ENCODE measurements at regions not wholly inside any gene's neighbourhood (a gene's known extent, or its start where the extent isn't known, plus 50 kb on each side); places are given as distances from the start of the nearest gene placed in this dataset.

DNA sequence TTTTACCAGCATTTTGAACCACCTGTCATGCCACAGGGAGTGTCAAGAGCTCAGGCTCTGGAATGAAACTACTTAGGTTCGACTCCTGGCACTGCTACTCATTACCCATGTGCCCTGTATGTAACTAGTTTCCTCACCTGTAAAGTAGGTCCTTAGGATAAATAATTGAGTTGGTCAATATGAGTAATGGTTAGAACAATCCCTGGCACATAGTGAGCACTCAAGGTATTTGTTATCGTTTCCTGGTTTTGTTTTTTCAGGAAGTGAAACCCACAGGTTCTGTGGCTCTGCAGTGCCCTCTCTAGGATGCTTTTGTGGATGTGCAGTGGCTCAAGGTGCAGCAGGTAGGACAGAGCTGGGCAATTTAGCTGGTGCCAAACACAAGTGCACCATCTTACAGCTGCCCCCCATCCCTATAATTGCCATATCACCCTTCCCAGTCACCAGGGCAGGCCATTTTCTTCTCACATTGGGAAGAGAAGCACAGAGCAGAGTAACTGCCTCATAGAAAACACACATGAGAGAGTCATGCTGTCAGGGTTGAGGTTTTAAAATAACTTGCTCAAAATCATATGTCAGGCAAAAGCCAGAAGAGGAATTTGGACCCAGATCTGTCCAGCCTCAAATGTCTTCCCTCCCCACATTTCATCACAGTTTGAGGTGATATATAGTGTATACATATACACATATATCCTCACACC lies 297.5 kb downstream of the RPAP3 start:
- no peak for DNase-seq

DNA sequence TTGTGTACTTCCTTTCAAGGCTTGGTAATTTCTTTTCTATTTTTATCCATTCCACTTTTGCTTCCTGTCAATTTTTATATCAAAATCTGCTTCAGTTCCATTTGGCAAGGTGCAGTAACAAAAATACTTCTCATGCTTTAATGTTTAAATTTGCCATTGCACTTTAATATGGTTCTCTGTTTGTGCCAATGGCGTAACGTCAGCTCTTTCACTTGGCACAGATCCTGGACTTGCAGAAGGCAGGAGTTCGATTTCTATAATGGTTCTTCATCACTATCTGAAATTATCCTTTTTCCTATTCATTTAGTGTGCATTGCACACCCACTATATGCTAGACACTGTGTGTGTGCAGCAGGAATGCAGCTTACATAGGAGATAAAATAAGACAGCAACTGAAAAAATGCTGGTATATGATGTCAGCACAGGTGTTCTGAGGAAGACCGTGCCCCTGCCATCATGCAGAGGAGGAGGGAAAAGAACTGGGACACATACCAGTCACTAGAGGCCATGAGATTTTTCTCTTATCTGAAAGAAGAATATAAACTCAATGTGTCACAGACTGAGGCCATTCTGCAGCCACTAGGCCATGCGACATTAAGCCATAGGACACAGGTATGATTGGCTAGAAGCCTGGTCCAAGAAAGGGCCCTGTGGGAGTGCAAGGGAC lies 298.2 kb downstream of the RPAP3 start:
- DNase-seq = no peak

DNA sequence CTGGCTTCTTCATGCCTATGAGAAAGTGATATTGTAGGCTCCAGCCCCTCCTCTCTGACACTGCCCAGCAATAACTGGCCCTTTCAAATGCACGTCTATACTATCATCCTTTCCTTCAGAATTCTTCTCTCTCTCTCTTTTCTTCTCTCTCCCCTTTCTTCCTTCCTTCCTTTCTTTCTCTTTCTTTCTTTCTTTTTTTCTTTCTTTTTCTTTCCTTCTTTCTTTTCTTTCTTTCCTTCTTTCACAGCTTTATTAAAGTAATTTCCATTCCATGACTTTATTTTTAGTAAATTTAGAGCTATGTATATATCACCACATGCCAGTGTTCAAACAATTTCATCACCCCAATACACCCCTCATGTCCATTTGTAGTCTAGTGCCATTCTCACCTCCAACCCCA lies 302.1 kb downstream of the RPAP3 start:
- no peak for DNase-seq

DNA sequence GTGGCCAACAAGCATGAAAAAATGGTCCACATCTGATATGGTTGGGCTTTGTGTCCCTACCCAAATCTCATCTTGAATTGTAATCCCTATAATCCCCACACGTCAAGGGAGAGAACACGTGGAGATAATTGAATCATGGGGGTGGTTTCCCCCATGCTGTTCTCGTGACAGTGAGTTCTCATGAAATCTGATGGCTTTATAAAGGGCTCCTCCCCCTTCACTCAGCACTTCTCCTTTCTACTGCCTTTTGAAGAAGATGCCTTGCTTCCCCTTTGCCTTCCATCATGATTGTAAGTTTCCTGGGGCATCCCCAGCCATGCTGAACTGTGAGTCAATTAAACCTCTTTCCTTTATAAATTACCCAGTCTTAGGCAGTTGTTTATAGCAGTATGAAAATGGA lies 304.6 kb downstream of the RPAP3 start:
- DNase-seq = peak; percentile 51

DNA sequence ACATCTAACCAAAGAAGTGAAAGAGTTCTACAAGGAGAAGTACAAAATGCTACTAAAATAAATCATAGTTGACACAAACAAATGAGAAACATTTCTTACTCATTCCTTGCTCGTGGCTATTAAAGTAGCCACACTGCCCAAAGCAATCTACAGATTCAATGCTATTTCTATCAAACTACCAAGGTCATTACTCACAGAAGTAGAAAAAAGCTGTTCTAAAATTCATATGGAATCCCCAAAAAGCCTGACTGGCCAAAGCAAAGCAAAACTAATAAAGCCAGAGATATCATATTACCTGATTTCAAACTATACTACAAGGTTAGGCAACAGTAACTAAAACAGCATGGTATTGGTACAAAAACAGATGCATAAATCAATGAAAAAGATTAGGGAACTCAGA lies 305.6 kb downstream of the RPAP3 start:
- no peak for DNase-seq

DNA sequence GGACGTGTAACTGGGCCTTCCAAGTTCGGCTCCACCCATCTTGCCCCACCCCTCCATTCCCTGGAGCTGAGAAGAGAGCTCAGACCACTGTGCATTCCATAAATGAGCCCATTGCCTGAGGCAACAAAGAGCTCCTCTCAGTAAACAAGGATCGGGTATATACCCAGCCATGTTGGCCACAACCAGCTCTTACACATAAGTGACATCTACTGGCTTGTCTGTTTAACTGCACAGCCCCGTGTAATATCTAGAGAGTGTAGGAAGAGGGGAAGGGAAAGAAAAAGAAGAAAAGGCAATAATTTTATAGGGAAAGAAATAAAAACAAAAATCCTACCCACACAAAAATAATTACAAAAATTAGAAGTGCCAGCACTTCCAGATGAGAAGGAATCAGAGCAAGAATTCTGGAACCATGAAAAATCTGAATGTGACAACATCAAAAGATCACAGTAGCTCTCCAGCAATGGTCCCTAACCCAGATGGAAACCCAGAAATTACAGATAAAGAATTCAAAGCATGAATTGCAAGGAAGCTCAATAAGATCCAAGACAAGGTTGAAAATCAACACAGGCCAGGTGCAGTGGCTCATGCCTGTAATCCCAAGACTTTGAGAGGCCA lies 308.1 kb downstream of the RPAP3 start:
- DNase-seq = peak; percentile 53

DNA sequence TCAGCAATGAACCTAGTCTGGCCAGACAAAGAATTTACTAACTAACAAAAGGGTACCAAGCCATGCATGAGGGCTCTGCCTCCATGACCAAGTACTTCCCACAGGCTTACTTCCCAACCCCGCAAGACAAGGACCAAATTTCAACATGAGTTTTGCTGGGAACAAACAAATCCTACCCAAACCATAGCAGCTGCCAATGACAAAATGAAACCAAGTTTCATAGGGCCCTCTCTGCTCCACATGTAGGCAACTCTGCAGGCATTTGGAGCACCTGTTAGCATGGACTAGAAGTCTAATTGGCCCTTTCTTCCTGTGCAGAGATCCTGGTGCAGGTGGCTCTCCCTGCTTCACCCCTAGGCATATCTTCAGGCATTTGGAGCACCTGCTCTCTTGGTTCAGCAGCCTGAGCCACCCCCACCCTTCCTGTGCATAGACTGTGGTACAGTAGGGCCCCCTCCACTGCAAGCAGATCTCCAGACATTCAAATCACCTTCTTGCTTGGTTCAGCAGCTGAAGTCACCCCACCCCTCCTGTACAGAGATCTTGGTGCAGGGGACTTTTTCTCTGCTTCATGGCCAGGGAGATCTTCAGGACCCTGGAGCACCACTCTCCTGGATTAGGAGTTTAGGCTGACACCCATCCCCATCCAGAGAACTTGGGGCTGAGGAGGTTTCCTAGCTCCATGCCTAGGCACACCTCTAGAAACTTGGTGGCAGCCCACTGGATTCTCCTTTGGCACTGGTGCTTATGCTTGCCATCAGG lies 308.7 kb downstream of the RPAP3 start:
- DNase-seq = no peak

DNA sequence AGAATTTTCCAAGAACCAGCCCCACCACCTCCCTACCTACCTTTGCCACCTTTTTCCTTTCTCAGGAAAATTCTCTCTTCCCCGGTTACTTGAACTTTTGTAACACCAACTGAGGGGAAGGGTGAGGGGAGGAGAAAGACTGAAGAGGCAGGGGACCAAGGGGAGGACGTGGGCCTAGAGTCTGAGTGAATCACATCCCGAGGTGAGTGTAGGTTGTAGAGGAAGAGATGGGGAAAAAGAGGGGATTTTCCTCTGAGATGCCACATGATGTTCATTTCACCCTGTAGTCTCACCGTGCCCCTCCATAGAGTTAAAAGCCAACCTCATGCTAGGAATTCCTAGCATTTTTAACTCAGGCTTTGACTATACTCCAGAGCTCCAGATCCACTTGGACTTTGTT lies 311.8 kb downstream of the RPAP3 start:
- peak; percentile 57 for DNase-seq

DNA sequence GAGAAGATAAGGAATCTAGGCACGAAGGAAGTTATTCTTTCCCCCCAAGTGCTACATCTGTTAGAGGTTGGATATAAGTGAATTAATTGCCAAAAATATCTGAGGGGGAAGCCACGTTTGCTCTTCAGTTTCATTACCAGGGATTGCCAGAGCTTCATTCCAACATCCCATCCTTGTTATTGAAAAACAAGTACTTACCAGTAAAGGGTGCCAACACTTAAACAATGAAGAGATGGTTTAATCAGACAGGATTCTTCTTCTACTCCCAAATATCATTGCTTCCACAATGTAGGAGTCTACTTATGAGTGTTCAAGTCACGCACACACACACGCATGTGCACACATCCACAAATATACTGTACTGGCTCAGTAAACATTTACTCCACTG lies 312.4 kb downstream of the RPAP3 start:
- DNase-seq = no peak

DNA sequence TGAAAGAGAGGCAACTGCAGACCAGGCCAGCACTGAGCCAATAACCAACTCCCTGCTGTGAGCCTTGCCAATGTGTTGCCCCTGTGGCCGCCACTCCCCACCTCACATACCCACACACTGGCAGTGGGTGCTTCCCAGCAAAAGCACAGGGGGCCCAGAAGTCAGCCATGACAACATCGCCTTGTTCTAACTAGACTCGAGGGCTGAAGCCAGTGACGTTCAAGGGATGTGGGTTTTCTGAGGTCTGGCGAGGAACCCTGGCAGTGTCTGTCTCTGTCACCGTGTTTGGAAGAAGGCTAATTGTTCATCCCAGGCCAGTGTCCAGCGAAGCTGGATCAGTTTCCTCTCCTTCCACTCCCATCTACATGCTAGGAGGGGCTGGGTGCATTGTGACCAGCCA lies 311.8 kb upstream of the AMIGO2 start:
- peak; percentile 83 for DNase-seq

DNA sequence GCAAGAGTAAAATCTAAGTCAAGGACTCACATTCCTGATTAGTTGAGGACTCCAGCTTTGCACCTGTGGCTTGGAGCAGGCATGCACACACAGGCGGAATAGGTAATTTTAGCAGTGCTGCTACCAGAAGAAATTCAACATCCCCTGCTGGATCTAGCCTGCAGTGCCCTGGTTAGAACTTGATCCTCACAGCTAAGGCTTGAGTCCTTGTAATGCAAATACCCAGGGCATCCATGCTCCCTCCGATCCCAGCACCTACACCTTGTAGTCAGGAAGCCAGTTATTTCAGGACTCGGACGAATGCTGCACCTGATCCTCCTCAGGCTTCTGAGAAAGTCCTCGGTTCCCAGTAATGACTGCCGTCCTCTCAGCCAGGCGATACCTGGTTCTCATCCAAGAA lies 309.0 kb upstream of the AMIGO2 start:
- DNase-seq = no peak

DNA sequence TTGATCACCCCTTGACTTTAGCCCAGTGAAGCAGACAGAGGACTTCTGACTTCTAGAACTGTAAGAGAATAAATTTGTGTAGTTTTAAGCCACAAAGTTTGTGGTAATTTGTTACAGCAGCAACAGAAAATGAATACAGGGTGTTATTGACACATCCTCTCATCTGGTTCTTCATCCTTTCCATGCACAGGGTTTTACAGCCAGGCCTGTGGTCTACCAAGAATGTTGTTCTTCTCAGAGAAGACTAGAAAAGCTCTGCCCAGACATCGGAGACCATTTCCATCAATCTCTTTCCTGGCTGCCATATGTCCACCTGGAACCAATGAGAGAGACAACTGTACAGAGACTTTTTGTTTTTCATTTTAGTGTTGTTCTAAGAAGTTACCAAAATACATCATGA lies 308.2 kb upstream of the AMIGO2 start:
- DNase-seq = no peak

DNA sequence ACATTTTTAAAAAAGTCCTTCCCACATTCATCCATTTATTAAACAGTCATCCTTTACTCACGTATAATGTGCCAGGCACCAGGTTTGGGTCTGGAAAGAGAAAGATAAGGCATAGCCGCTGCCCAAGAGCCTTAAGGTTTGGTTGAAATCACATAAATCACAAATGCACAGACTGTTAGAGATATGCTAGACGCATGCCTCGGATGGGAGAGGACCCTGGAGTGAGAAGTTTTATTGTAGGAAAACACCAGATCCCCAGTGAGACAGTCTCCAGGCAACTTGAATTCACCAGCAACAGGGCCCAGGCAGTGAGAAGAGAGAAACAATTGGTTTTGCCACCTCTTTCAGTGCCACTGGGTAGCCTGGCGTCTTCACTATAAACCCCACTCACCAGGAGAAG lies 305.9 kb upstream of the AMIGO2 start:
- no peak for DNase-seq

DNA sequence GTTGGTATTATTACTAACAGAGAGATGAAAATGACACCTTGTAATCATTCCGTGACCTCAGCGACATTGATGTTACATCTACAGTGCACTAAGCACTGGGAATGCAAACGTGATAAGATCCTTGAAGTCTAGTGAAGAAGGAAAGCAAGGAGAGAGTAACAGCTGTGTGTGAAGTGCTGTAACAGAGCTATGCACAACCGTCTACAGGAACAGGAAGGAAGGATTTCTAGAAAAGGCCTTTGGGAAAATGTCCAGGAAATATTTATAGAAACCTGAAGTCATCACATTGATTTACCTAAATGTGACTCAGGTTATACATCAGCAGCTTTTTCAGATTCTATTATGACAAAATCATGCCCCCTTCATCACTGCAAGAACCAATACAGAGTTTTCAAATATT lies 304.2 kb upstream of the AMIGO2 start:
- DNase-seq = no peak

DNA sequence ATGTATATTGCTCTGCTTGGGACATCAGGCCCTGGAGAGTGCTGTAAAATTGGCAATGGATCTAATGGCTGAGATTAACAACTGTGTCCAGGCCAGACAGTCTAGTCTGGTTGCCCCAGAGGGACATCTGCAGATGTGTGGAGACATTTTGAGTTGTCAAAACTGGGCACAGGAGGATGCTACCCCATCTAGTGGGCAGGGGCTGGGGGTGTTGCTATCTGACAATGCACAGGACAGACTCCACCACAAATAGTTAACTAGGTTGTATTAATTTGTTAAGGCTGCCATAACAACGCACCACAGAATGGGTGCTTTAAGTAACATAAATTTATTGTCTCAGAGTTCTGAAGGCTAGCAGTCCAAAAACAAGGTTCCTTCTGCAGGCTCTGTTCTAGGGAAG lies 302.5 kb upstream of the AMIGO2 start:
- DNase-seq = no peak

DNA sequence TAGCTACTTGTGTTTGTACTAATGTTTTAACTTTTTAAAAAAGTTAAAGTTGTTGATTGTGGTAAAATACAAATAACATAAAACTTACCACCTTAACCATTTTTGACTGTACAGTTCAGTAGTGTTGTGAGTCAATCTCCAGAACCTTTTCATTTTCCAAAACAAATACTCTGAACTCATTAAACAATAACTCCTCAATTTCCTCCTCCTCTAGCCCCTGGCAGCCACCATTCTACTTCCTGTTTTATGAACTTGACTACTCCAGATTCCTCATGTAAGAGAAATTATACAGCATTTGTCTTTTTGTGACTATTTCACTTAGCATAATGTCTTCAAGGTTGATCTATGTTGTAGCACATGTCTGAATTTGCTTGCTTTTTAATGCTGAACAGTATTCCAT lies 299.1 kb upstream of the AMIGO2 start:
- no peak for DNase-seq

DNA sequence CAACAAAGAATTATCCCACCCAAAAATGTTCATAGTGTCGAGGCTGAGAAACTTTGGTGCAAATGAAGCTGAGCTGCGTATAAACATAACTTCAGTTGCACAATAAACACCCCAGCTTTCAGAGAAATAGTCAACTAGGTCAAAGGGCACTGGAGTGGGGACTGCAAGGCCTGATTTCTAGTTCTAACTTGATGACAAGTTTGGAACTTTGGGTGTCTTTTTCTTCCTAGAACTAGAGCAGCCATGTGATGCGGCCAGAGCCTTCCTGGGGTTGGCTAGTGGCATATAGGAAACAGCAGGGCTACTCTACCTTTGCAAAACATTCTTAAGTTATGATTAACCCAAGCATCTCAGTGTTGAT lies 298.4 kb upstream of the AMIGO2 start:
- DNase-seq = no peak

DNA sequence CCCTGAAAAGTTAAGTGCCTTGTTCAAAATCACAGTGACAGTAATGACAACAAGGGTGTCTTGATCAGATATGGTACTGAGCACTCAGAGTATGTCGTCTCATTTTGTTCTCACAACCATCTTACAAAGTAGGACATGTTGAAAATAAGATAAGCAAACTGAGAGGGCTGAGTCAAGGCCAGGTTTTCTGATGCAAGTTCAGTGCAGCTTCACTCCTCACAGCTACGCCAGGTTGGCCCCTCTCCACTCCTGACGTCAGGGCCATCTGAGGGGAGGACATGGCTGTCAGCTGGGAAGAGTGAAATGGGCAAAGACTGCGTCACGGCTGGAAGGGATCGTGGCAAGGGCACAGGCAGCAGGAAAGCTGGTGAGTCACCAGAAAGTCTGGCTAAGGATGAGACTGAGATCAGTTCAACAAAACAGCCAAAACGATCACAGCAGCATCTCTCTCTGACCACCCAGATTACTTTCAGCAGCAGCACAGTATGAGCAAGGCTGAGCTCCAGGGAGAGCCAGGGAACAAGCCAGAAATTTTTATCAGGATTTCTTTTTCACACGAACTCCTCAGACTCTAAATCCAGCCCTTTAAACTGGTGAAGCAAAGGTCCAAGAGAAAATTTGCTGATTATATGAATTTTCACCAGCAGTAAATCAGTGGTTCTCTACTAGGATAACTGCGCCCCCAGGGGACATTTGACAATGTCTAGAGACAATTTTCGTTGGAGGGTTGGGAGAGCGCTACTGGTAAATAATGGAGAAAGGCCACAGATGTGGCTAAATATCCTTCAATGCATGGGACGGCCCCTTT lies 297.9 kb upstream of the AMIGO2 start:
- no peak for DNase-seq

DNA sequence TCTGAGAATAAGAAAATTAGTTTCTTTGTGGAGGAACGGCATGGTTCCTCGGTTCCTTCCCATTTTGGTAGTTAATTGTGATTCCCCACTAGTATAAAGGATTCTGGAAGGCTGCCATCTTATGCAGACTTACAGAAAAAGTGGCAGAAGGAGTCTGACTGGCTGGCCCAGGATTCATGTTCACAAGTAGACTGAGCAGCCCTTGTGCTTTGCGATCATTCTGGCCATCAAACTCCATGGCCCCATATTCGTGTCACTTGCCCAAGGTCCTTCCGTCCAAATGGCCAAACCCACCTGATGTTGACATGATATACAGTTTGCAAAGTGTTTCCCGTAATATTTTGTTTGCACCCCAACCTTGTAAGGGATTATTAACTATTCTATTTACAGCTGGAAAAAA lies 297.2 kb upstream of the AMIGO2 start:
- DNase-seq = no peak

DNA sequence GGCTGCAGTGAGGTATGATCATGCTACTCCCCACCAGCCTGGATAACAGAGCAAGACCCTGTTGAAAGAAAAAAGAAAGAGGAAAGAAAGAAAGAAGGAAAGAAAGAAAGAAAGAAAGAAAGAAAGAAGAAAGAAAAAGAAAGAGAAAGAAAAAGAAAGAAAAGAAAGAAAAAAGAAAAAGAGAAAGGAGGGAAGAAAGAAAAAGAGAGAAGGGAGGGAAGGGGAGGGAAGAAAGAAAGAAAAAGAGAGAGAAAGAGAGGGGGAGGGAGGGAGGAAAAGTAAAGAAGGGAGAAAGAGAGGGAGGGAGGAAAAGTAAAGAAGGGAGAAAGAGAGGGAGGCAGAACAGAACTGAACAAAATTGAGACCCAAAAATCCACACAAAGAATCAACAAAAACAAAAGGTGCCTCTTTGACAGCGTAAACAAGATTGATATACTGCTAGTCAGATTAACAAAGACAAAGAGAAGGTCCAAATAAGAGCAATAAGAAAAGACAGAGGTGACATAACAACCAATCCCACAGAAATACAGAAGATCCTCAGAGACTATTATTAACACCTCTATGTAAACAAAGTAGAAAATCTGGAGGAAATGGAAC lies 293.9 kb upstream of the AMIGO2 start:
- no peak for DNase-seq

DNA sequence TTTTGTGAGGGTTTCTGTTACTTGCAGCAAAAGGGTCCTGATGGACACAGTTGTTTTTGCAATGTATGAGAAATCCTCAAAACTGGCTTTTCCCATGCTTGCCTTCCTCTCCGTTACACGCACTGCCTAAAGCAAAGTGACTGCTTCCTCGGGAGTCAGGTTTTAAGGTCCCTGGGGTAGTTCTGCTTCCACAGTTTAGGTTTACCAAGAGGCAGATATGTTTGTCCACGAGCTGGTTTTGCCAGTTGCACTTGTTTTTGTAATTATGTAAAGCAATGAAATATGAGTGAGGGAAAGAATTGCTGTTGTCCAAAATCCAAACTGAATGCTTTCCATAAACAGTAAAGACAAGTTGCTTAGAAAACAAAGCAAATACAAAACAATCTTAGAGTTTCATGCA lies 290.7 kb upstream of the AMIGO2 start:
- DNase-seq = no peak

DNA sequence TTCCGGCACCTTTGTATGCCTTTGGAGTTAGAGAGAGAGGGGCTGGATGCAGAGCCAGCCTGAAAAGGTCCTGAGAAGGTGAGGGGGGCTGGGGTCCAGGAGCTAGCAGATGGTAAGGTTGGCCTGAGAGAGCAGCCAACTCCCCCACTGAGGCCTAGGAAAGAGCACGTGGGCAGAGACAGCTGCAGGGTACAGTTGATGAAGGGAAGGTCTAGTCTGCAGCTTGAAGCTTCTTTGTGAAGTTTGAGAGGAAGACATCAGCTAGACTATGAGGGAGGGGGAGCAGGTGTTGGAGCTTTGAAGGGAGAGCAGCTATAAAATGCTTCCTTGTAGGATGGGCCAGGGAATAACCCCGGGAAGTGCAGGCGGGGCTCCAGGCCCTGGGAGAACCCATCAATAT lies 289.3 kb upstream of the AMIGO2 start:
- no peak for DNase-seq

Measured in stimulated activated CD4-positive, alpha-beta T cell treated with anti-CD3 and anti-CD28 coated beads, Interleukin-1b, Interleukin-23, amount 100 ng/mL, for 48 hours (primary cell).